ENCODE measurements at regions not wholly inside any gene's neighbourhood (a gene's known extent, or its start where the extent isn't known, plus 50 kb on each side); places are given as distances from the start of the nearest gene placed in this dataset.
"Not testable (repeated sequence)": the region's sequence is repeated elsewhere in the genome, so short reads cannot be mapped to it uniquely, and the experiment has no call there.

- H3K36me3 Mint-ChIP-seq: no peaks in the 10 kb centered on the region
- H3K9me3 Mint-ChIP-seq: peaks cover 0 to 6% (median 4%) of the 10 kb centered on the region in 8 donors
- no peaks in the 10 kb centered on the region for H3K36me3 ChIP-seq (ENCODE audit: insufficient read depth, low read length)
- H3K4me3 ChIP-seq (ENCODE audit: low read length in 2 of 2): no peak overlapping the region
- no peaks in the 10 kb centered on the region for H3K4me1 ChIP-seq (ENCODE audit: insufficient read depth, low read length)
- no peak overlapping the region for H3K4me3 Mint-ChIP-seq
- intact Hi-C loops (cut with micrococcal nuclease): loop anchor here (10.0 kb wide), 1 partner anchor 64 kb away; no protein-coding TSS in a partner anchor
- H3K4me1 Mint-ChIP-seq: no peaks in the 10 kb centered on the region
- H3K27ac Mint-ChIP-seq: no peak overlapping the region
- no peak for DNase-seq
- H3K27me3 ChIP-seq (ENCODE audit: insufficient read depth, low read length): no peaks in the 10 kb centered on the region
- POLR2A ChIA-PET (ENCODE audit: partially characterized antibody): no interaction called here
- H3K27ac ChIP-seq (ENCODE audit: low read depth, low read length): no peak overlapping the region
- no peaks in the 10 kb centered on the region for H3K9me3 ChIP-seq (ENCODE audit: control insufficient read depth in 1 of 2, low read length in 2 of 2)
- H3K27me3 Mint-ChIP-seq: no peaks in the 10 kb centered on the region
- CTCF ChIA-PET (ENCODE audit: partially characterized antibody): no interaction called here
Measured at GRCh38 chr13:55120631-55121030, 2020.1 kb upstream of the PRR20A start.

DNA sequence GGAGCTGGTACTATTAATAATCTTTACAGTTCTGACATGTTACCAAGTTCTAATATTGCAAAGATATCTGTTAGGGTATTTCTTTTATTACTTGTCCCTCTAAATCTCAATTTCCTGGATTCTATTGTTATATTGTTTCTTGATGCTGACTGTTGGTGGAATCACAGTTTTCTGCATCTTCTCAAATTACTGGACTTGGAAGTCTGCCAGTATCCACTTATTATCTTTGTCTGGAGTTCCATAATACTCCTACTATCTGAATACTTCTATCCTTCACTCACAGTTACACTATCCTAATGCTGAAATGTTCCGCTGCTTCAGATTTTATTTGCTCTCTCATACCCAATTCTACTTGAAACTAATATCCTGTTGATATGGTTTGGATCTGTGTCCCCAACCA lies 1985.7 kb upstream of the PRR20A start:
- Mint-ChIP-seq H3K4me1 (no peaks in the 10 kb centered on the region), H3K36me3 (no peaks in the 10 kb centered on the region), H3K27ac (no peak overlapping the region), H3K27me3 (no peaks in the 10 kb centered on the region), H3K9me3 (peaks cover 3 to 30% (median 13%) of the 10 kb centered on the region in 8 donors), H3K4me3 (no peak overlapping the region)
- no peak overlapping the region for H3K4me3 ChIP-seq (ENCODE audit: low read length in 2 of 2)
- no peaks in the 10 kb centered on the region for H3K27me3 ChIP-seq (ENCODE audit: insufficient read depth, low read length)
- intact Hi-C loops (cut with micrococcal nuclease): no loop called here
- ChIA-PET POLR2A (ENCODE audit: partially characterized antibody) (no interaction called here), CTCF (ENCODE audit: partially characterized antibody) (no interaction called here)
- no peak for DNase-seq
- no peak overlapping the region for H3K27ac ChIP-seq (ENCODE audit: low read depth, low read length)
- H3K36me3 ChIP-seq (ENCODE audit: insufficient read depth, low read length): no peaks in the 10 kb centered on the region
- no peaks in the 10 kb centered on the region for H3K4me1 ChIP-seq (ENCODE audit: insufficient read depth, low read length)
- H3K9me3 ChIP-seq (ENCODE audit: control insufficient read depth in 1 of 2, low read length in 2 of 2): no peaks in the 10 kb centered on the region

DNA sequence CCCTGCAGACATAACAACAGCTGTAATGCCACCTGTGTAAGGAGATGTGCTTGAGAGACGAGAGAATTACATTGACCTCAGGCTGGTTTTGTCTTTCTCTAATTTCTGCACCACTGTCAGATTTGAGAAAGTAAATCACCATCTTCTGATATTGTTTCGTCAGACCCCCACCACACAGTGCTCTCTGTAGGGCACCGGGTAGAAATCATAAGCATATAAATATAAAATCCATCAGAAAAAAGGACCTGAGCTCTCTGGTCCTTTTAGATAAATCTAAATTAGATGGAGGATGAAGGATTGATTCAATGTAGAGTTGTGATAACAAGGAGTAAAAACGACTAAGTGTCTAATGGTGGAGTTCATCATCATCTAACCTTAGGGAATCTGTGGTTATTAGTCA lies 1981.0 kb upstream of the PRR20A start:
- Mint-ChIP-seq H3K4me3 (no peak overlapping the region), H3K4me1 (no peaks in the 10 kb centered on the region), H3K27me3 (no peaks in the 10 kb centered on the region), H3K36me3 (no peaks in the 10 kb centered on the region), H3K9me3 (peaks cover 2 to 28% (median 15%) of the 10 kb centered on the region in 8 donors), H3K27ac (no peak overlapping the region)
- ChIA-PET CTCF (ENCODE audit: partially characterized antibody) (no interaction called here), POLR2A (ENCODE audit: partially characterized antibody) (no interaction called here)
- Histone ChIP-seq H3K4me1 (ENCODE audit: insufficient read depth, low read length) (no peaks in the 10 kb centered on the region), H3K27ac (ENCODE audit: low read depth, low read length) (no peak overlapping the region), H3K27me3 (ENCODE audit: insufficient read depth, low read length) (no peaks in the 10 kb centered on the region), H3K4me3 (ENCODE audit: low read length in 2 of 2) (no peak overlapping the region), H3K36me3 (ENCODE audit: insufficient read depth, low read length) (no peaks in the 10 kb centered on the region), H3K9me3 (ENCODE audit: control insufficient read depth in 1 of 2, low read length in 2 of 2) (peaks cover 0 to 3% of the 10 kb centered on the region in 2 donors)
- intact Hi-C loops (cut with micrococcal nuclease): no loop called here
- no peak for DNase-seq

- no peak for DNase-seq
- H3K4me1 Mint-ChIP-seq: no peaks in the 10 kb centered on the region
- no peaks in the 10 kb centered on the region for H3K36me3 ChIP-seq (ENCODE audit: insufficient read depth, low read length)
- H3K27ac ChIP-seq (ENCODE audit: low read depth, low read length): no peak overlapping the region
- H3K27me3 Mint-ChIP-seq: no peaks in the 10 kb centered on the region
- H3K9me3 Mint-ChIP-seq: peaks cover 2 to 23% (median 13%) of the 10 kb centered on the region in 8 donors
- ChIA-PET CTCF (ENCODE audit: partially characterized antibody) (no interaction called here), POLR2A (ENCODE audit: partially characterized antibody) (no interaction called here)
- H3K4me3 ChIP-seq (ENCODE audit: low read length in 2 of 2): no peak overlapping the region
- no peak overlapping the region for H3K4me3 Mint-ChIP-seq
- no peaks in the 10 kb centered on the region for H3K4me1 ChIP-seq (ENCODE audit: insufficient read depth, low read length)
- intact Hi-C loops (cut with micrococcal nuclease): no loop called here
- H3K27me3 ChIP-seq (ENCODE audit: insufficient read depth, low read length): no peaks in the 10 kb centered on the region
- no peak overlapping the region for H3K27ac Mint-ChIP-seq
- H3K36me3 Mint-ChIP-seq: no peaks in the 10 kb centered on the region
- H3K9me3 ChIP-seq (ENCODE audit: control insufficient read depth in 1 of 2, low read length in 2 of 2): peaks cover 0 to 3% of the 10 kb centered on the region in 2 donors
Measured at GRCh38 chr13:55160867-55161266, 1979.9 kb upstream of the PRR20A start.

DNA sequence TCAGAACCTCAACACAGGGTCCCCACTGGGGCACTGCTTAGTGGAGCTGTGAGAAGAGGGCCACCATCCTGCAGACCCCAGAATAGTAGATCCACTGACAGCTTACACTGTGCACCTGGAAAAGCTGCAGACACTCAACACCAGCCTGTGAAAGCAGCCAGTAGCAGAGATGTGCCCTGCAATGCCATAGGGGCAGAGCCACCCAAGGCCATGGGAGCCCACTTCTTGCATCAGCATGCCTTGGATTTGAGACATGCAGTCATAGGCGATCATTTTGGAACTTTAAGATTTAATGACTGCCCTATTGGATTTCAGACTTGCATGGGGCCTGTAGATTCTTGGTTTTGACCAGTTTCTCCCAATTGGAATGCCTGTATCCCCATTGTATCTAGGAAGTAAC lies 1962.1 kb upstream of the PRR20A start:
- not testable (repeated sequence) for H3K27ac ChIP-seq (ENCODE audit: low read depth, low read length); DNase-seq

DNA sequence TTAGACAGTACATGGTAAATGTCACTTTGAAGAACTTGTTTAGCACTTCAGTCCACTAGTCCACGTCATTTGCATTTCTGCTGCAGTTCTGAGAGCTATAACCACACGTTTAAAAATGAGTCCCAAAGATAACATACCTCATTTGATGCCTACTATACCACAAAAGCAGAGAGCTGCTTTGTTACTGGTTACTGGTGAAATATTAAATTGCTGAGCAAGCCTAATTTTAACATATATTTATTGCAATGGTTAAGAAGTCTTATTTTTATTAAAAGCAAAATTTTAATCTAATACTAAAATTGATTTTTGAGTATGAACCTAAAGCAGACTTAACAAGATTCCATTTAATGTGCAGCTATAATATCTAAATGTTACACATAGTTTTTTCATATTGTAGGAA lies 1949.7 kb upstream of the PRR20A start:
- Mint-ChIP-seq H3K36me3 (no peaks in the 10 kb centered on the region), H3K4me1 (no peaks in the 10 kb centered on the region), H3K9me3 (peaks cover 0 to 9% (median 3%) of the 10 kb centered on the region in 8 donors), H3K27me3 (no peaks in the 10 kb centered on the region), H3K4me3 (no peak overlapping the region), H3K27ac (no peak overlapping the region)
- Histone ChIP-seq H3K4me1 (ENCODE audit: insufficient read depth, low read length) (no peaks in the 10 kb centered on the region), H3K4me3 (ENCODE audit: low read length in 2 of 2) (no peak overlapping the region), H3K27ac (ENCODE audit: low read depth, low read length) (no peak overlapping the region), H3K27me3 (ENCODE audit: insufficient read depth, low read length) (no peaks in the 10 kb centered on the region), H3K9me3 (ENCODE audit: control insufficient read depth in 1 of 2, low read length in 2 of 2) (peaks cover 0 to 5% of the 10 kb centered on the region in 2 donors), H3K36me3 (ENCODE audit: insufficient read depth, low read length) (no peaks in the 10 kb centered on the region)
- POLR2A ChIA-PET (ENCODE audit: partially characterized antibody): no interaction called here
- CTCF ChIA-PET (ENCODE audit: partially characterized antibody): no interaction called here
- intact Hi-C loops (cut with micrococcal nuclease): no loop called here
- no peak for DNase-seq

More for the DNA sequence above, 1962.1 kb upstream of the PRR20A start:
- intact Hi-C loops (cut with micrococcal nuclease); H3K4me3 Mint-ChIP-seq; H3K36me3 Mint-ChIP-seq; H3K4me1 ChIP-seq (ENCODE audit: insufficient read depth, low read length); H3K27me3 ChIP-seq (ENCODE audit: insufficient read depth, low read length); H3K36me3 ChIP-seq (ENCODE audit: insufficient read depth, low read length); H3K4me1 Mint-ChIP-seq; POLR2A ChIA-PET (ENCODE audit: partially characterized antibody); H3K27ac Mint-ChIP-seq; CTCF ChIA-PET (ENCODE audit: partially characterized antibody); H3K9me3 ChIP-seq (ENCODE audit: control insufficient read depth in 1 of 2, low read length in 2 of 2); H3K27me3 Mint-ChIP-seq; H3K4me3 ChIP-seq (ENCODE audit: low read length in 2 of 2): not testable (repeated sequence)
- H3K9me3 Mint-ChIP-seq: peaks cover 3 to 33% (median 13%) of the 10 kb centered on the region in 8 donors

DNA sequence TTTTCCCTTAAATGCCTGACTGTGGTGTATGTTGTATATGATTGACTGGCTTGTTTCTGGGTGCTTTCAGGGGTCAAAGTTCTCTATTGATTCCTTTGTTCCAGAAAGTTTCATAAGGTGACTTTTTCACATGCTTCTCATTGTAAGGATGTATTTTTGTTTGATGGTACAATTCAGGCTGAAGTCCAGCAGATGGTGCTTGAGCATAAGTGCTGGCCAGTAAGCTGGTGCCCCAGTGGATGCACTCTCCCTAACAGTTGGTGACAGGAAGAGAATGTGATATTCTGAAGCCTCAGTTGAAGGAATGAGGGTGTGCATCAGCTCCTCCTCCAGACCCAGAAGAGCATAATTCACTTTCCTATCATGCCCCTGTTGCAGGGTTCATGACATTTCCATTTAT lies 1941.6 kb upstream of the PRR20A start:
- Mint-ChIP-seq H3K27me3 (no peaks in the 10 kb centered on the region), H3K9me3 (peaks cover 2 to 34% (median 15%) of the 10 kb centered on the region in 8 donors), H3K27ac (no peak overlapping the region), H3K4me3 (no peak overlapping the region), H3K4me1 (no peaks in the 10 kb centered on the region), H3K36me3 (no peaks in the 10 kb centered on the region)
- POLR2A ChIA-PET (ENCODE audit: partially characterized antibody): no interaction called here
- H3K9me3 ChIP-seq (ENCODE audit: control insufficient read depth in 1 of 2, low read length in 2 of 2): no peaks in the 10 kb centered on the region
- no peaks in the 10 kb centered on the region for H3K4me1 ChIP-seq (ENCODE audit: insufficient read depth, low read length)
- intact Hi-C loops (cut with micrococcal nuclease): no loop called here
- no peaks in the 10 kb centered on the region for H3K36me3 ChIP-seq (ENCODE audit: insufficient read depth, low read length)
- no peaks in the 10 kb centered on the region for H3K27me3 ChIP-seq (ENCODE audit: insufficient read depth, low read length)
- H3K4me3 ChIP-seq (ENCODE audit: low read length in 2 of 2): no peak overlapping the region
- CTCF ChIA-PET (ENCODE audit: partially characterized antibody): no interaction called here
- no peak overlapping the region for H3K27ac ChIP-seq (ENCODE audit: low read depth, low read length)
- DNase-seq: no peak

DNA sequence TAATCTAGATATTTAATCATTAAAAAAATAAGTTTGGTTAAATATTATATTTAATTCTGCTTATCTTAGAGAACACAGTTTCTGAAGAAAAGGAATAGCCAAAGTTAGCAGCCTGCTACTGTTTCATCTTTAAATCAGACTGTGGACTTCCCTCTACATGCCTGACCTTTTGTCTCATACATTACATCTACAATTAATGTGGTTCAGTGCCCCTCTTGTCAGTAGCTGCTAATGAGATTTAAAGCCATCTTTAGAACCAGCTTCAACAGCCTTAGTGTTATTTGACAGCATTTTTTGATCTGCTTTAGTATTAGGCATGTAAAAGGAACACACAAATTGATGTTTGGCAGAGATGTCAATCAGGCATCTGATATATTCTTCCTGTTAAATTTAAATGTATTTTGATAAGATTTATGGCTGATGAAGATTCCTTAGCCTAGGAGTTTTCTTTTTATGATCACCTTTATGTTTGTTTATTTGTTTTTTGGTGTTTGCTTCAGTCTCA lies 1925.8 kb upstream of the PRR20A start:
- H3K27me3 ChIP-seq (ENCODE audit: insufficient read depth, low read length): no peaks in the 10 kb centered on the region

More for the DNA sequence above, 1925.8 kb upstream of the PRR20A start:
- H3K27me3 Mint-ChIP-seq: no peaks in the 10 kb centered on the region
- Histone ChIP-seq H3K36me3 (ENCODE audit: insufficient read depth, low read length) (no peaks in the 10 kb centered on the region), H3K4me3 (ENCODE audit: low read length in 2 of 2) (no peak overlapping the region), H3K9me3 (ENCODE audit: control insufficient read depth in 1 of 2, low read length in 2 of 2) (peaks cover 2 to 4% of the 10 kb centered on the region in 2 donors), H3K4me1 (ENCODE audit: insufficient read depth, low read length) (no peaks in the 10 kb centered on the region), H3K27ac (ENCODE audit: low read depth, low read length) (no peak overlapping the region)
- no peaks in the 10 kb centered on the region for H3K4me1 Mint-ChIP-seq
- ChIA-PET POLR2A (ENCODE audit: partially characterized antibody) (no interaction called here), CTCF (ENCODE audit: partially characterized antibody) (no interaction called here)
- no peak for DNase-seq
- peaks cover 0 to 12% (median 4%) of the 10 kb centered on the region in 8 donors for H3K9me3 Mint-ChIP-seq
- no peak overlapping the region for H3K4me3 Mint-ChIP-seq
- no peak overlapping the region for H3K27ac Mint-ChIP-seq
- no peaks in the 10 kb centered on the region for H3K36me3 Mint-ChIP-seq
- intact Hi-C loops (cut with micrococcal nuclease): no loop called here
